T-helper 1 cell (primary cell): ENCODE measurements at regions not wholly inside any gene's neighbourhood (a gene's known extent, or its start where the extent isn't known, plus 50 kb on each side); places are given as distances from the start of the nearest gene placed in this dataset.
"Not testable (repeated sequence)": the region's sequence is repeated elsewhere in the genome, so short reads cannot be mapped to it uniquely, and the experiment has no call there.

Experiments
- DNase-seq, 5 donors: peaks; one replicate each; pipeline ENCODE4 v3.0.0-alpha.2; 2012 to 2020

DNA sequence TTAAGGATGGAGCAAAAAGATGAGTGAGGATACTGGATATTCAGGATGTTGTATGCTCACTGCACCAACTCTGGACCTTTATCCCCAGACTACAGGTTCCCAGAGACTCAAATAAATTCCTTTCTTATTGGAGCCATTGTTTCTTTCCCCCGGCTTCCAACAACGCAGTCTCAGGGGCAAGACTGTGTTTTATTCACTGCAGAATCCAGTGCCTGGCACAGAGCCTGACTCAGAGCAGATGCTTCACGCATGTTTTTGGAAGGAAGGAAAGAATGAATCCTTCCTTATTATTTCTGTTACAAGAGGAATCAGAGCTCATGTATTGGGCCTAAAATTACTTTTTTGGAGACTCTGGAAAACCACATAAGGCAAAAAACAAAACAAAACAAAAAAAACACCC, 96.0 kb upstream of the VGLL4 start:
- no peak for DNase-seq

DNA sequence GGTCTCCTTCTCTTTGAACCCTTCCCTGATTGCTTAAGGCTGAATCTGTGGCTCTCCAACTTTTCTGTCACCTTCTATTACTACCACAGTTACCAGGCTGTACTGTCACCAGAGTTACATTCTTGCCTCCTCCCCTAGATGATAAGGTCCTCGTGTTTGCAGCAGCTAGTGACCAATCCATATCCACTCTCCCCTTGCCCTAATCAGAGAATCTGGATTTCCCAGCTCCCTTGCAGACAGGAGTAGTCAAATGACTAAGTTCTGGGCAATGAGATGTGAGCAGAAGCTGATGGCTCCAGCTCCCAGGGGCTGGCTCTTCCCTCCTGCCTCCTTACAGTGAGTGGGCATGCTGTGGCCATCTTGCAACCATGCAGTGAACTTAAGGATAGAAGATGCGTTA, 95.4 kb upstream of the VGLL4 start:
- no peak for DNase-seq

DNA sequence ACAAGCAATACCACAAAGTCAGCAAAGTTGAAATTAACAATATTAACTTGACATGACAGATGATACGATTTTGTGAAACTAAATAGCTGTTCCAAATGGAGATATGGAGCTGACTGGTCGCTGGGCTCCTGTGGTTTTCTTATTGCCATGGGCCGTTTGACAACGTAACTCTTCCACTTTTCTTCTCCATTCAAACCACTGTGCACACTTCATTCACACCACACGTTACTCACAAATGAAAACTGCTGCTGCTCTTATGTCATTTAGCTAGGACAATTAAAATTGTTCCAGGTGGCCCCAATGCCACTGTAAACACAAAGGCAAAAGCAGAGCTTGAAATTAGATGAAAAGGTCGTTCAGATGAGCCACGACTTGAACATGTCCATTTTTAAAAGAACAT, 94.0 kb upstream of the VGLL4 start:
- no peak for DNase-seq

DNA sequence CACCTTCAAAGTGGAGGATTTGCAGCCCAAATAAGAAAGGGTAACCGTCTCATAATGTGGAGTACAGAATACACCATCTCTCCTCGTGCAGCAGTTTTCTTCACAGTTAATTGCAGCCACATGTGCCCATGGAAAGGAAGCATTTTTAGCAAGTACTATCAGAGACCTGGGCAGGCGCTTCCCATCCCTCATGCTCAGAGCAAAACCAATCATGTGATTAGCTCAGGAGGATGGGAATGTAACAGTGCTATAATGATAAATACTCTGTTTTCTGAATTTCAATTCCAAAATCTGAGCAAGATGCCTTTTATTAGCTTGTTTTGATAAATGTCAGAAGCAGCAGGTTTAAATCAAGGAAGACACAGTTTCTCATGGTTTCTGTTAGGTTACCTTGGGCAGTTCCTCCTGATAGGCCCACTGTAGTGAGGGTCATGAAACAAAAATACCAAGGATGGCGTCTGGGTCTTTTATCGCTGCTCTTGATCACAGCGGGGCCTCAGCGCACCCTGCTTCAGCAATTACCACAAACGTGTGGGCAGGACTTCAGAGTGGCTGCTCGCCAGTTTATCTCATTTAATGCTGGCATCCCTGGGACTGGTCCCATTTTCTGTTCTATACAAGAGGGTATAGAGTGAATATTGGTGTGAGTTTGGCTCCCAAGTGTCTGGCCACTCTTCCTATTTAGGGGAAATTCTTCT, 92.6 kb upstream of the VGLL4 start:
- DNase-seq = no peak

DNA sequence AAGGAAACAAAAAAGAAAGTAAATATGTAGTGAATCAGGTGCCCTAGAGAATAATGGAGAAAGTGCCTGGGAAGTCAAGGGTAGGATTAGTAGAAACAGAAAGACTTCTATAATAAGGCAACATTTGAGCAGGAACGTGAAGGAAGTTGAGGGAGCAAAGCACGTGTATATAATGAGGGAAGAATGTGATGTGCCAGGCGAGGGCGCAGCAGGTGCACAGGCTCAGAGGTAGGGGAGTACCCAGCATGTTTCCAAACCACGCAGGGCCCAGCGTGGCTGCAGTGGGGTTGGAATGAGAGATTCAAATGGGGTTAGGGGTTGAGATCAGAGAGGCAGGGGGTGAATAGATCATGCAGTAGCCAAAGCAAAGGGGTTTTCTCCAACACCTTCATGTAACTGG, 91.9 kb upstream of the VGLL4 start:
- no peak for DNase-seq

DNA sequence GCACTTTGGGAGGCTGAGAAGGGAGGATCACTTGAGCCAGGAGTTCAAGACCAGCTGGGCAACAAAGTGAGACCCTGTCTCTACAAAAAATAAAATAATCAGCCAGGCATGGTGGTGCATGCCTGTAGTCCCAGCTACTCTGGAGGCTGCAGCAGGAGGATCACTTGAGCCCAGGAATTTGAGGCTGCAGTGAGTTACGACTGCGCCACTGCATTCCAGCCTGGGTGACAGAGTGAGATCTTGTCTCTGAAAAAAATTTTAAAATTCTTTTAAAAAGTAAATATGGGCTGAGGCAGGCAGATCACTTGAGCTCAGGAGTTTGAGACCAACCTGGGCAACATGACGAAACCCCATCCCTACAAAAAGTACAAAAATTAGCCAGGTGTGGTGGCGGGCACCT, 91.4 kb upstream of the VGLL4 start:
- DNase-seq = not testable (repeated sequence)

DNA sequence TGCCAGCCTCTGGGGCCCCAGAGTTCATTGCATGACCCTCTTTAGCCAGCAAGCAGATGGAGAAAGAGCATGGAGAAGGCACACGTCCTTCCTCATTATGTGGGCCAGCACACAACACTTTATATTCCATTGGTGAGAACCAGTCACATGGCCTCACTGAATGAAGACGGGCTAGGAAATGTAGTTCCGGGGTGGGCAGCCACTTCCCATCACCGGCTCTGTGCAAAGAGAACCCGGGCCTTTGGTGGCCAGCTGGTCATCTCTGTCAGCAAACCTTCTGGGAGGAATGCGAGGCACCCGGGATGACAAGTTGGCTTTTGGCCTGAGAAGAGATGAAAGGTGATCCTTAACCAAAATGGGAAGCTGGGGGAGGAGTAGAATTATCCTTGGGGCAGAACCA, 90.2 kb upstream of the VGLL4 start:
- DNase-seq = no peak

DNA sequence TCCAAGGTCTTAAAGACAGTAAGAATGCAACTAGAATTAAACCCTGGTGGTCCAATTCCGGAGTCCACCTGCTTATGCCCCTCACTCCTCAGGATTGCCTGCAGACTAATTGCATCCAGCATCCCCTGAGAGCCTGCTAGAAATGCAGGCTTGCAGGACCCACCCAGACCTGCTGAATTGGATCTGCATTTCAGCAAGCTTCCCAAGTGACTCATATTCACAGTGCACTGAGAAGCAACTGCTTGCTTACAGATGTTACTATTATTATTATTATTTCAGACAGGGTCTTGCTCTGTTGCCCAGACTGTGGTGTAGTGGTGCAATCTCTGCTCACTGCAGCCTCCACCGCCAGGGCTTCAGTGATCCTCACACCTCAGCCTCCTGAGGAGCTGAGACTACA, 83.5 kb upstream of the VGLL4 start:
- no peak for DNase-seq

DNA sequence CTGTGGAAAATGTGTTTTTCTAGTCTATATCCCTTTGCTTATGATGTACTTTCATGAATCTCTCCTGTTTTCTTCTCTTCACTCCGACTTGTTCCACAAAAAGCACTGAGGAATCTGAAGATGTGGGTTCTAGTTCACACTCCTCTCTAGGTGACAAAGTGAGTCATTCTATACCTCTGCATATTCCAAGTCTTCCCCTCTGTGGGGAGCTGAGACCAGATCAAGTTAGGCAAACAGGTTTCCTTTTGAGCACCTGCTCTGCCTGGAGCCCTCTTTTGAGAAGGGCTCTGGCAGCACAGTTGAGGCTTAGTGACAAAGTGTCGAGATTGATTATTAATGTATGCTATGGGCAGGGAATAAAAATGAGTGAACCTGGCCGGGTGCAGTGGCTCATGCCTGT, 82.4 kb upstream of the VGLL4 start:
- DNase-seq = no peak

DNA sequence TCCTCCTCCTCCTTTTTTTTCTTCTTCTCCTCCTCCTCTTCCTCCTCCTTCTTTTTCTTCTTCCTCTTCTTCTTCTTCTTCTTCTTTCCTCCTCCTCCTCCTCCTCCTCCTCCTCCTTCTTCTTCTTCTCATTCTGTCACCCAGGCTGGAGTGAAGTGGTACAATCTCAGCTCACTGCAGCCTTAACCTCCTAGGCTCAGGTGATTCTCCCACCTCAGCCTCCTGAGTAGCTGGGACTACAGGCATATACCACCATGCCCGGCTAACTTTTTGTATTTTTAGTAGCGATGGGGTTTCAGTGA, 81.6 kb upstream of the VGLL4 start:
- not testable (repeated sequence) for DNase-seq

DNA sequence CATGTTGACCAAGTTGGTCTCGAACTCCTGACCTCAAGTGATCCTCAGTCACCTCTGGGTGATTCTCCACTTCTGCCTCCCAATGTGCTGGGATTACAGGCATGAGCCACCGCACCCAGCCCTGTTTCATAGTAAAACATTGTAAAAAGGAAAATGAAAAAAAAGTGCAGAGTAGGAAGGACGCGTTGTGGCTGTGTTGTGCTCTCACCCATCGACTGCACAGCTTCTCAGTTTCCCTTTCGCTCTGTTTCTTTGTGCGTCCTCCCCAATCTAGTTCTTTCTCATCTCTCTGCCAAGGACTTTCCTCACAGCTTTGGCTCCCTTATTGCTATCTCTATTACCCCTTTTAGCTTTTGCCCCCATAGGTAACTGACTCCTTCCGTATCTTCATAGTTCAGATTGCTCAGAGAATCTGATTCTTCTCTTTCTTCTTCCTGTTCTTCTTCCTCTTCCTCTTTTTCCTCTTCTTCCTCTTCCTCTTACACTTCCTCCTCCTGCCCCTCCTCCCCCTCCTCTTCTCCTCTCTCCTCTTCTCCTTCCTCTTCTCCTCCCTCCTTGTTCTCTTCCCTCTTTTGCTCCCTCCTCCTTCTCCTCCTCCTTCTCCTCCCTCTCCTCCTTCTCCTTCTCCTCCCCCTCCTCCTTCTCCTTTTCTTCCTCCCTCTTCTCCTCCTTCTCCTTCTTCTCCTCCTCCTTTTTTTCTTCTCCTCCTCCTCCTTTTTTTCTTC, 81.1 kb upstream of the VGLL4 start:
- DNase-seq = peak in 1 of 5 donors; percentile 47

DNA sequence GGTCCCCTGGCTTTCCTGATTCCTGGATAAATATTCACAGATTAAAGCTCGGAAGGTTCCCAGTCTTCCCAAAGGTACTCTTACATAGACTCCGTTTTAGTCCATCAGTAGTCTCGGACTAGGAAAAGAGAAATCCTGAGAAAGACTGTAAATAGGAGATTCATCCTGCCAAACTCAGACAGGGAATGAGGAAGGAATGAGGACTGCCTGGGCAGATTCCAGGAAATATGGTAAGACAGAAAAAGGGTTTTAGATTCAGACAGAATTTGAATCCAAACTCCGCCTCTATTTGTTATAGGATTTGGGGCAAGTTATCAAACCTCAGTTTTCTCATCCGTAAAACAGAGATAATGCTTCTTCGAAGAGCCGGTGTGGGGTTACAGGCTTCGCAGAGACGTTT, 77.8 kb upstream of the VGLL4 start:
- DNase-seq = no peak

DNA sequence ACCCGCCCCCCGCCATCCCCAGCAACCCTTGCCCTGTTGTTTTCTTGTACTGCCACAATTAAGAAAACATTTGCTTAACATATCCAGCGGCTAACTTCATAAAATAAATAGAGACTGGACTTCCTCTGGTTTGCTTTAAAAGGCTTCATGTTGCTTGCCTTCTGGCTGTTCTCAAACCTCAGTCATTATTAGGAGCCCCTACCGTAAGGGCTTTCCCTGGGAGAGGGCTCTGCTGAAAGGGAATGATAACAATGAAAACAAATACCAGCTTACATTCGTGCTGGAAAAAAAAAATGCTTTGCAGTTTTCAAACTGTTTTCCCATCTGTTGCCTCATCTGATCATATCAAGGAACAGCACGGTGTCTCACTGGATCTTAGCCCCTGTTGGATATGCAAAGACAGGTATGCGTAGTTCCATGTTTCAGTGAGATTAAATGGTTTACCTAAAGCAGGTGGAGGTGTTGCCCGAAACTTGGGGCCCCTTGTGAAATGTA, 77.2 kb upstream of the VGLL4 start:
- no peak for DNase-seq

DNA sequence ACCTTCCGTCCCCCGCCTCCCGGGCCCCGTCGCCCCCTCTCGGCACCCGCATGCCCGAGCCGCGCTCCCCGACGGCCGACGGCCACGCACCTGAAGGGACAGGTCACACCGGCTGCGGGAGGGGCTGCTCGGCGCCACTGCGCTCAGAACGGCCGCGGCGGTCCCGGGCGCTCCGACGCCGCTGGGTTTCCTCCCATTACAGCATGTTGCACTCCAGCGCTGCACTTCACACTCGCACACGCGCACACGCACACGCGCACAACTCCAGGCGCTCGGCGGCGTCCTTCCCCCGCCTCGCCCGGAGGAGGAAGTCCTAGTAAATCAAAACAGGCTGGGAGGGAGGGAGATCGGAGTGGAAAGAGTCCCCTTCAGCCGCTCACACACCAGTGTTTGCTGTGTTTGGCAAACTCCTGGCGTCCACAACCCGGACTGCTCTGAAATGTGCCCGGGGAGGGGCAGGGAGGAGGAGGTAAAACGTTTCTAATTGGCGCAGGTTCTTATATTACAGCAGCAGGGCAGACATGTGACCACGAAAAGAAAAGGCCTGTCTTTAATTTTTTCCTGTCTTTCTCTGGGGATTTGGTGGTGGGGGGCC, 76.7 kb upstream of the VGLL4 start:
- peak; percentile 16 to 61 (median 35) for DNase-seq

DNA sequence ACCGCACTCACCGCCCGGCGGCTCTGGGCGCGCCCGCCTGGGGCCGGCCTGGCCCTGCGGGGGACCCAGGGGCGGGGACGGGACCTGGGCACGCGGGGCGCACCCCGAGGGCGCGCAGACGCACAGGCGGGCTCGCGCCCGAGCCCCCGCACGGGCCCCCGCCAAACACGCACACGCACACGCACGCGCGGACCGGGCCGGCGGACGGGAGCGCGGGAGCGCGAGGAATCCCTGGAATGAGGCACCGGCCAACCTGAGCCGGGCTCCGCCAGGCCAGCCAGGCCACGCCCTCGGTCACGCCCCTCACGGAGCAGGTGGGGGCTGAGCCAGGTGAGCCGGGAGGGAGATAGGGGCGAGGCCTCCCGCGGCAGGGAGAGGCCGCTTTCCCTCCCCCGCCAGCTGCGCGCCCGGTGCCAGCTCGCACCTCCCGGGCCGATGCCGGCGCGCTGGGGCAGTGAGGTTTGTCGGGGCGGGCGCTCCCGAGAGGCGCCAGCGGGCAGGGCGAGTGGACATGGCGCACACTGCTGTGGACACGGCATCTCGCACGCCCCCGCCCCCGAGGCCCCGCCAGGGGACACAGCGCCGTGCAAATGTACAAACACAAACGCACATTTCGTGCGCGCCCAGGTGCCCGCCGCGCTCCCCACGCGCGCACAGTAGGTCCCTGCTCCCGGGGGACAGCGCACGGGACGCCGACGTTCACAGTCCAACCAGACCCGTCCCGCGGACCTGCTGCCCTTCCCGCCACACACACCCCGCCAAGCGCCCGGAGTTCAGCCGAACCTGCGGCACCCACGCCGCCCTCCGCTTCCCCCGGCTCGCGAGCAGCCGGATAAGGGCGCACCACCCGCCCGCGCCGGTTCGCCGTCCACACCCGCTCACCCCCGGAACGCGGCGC, 75.9 kb upstream of the VGLL4 start:
- DNase-seq = peak; percentile 45 to 78 (median 74)

DNA sequence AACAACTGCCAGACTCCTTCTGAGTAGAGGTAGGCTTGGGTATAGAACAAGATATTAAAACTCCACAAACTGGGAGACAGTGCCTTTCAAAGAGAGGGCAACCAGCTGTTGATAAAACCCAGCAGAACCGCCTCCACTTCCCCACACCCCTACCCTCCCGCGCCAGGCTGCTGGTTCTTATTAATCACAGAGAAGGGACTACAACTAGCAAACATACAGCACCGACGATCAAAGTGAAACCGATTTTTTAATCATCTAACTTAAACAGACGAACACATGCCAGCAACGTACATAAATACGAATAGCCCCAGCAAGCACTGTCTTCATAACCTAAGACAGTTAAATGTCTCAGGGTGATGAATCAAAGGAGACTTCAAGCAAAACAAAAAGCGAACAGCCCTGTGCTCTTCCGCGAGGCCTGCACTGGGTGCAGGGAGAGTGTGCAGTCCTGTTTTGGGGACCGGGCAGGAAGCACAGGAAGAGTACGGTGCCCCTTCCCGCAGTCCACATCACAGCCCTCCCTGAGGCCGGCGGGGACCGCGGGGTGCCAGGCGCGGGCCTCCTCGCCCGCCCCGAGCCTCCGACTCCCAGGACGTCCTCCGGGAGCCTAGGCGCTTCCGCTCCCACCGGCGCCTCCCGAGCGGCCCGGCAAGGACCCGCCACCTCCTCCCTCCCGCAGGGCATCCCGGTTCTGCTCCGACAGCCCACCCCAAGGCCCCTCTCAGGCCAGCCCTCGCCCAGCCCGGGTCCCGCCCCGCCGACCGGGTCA, 75.1 kb upstream of the VGLL4 start:
- DNase-seq = peak in 3 of 5 donors; percentile 3 to 50 (median 14)

DNA sequence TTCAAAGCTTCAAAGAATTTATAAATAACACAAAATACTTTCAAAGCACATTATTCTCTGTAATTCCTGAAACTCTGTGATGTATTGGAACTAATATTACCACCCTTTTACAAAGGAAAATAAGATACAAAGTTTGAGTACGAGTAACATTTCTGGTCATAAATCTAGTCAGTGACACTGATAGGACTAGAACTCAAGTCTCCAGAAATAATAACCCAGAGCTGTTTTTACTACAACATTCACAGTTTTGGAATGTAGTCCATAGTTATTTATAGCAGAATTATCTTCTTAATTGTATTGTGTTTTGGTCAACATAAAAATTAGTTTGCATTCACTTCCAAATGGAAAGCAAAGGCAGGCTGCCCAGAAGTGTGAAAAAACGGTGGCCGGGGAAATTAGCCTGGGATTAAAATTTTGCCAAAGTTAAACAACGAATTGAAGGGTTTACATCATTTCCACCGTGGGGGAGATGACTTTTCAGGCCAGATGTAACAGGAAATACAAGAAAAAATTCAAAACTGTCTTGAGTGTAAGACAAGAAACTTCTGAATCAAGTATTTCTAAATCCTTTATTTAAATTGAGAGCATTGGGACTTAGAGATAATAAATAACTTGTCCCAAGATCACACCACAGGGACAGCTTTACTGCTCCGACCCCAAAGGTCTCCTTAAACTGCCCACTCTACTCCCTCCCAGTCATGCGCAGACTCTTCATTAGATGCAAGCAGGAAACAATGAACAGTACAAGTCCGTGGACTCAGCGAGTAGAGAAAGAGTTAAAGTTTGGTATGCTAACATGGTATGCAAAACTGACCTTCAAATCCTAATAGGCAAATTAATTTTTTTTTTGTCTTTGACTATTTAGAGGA, 74.3 kb upstream of the VGLL4 start:
- no peak for DNase-seq

DNA sequence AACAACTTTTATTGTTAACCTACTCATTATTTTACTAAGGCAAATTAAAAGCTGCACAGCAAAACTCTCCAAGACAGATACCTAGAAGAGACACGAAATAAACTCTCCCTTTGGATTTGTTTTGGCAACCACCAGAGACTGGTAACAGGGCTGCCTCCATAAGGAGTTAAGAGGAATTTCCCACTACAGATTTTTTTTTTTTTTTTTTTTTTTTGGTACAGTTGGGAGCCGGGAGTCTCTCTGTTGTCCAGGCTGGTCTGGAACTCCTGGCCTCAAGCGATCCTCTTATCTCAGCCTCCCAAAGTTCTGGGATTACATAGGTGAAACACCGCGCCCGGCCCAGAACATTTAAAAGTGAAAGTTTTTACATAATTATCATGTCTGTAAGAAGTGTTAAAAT, 73.6 kb upstream of the VGLL4 start:
- DNase-seq = no peak

DNA sequence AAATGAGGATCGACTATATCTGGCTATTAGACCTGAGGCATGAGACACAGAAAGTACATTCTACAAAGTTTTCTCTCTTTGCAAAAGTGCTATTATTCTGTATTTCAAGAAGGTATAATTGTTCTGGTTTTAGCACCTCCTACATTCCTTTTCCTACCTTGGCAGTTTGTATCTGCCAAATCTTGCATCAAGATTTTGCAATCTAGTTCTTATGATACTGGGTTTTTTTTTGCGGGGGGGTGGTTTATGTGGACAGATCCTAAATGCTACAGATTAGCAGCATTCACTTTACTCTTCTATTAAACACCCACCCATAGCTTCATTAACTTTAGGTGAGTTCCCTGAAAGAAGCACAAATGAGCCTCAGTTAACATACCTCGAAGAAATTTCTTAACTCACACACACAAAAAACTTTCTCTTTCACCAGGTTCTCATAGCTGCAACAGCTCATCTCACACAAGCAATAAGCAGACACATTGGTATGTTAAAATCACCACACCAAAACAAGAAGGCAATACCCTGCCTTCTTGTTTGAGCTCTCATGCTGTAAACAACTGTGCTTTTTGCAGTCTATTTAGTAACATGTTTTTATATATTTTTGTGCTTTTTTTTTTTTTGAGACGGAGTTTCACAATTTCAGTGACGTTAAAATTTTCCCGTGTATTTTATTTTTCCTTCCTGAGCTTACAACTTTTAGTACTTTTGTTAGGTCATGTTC, 73.0 kb upstream of the VGLL4 start:
- no peak for DNase-seq

DNA sequence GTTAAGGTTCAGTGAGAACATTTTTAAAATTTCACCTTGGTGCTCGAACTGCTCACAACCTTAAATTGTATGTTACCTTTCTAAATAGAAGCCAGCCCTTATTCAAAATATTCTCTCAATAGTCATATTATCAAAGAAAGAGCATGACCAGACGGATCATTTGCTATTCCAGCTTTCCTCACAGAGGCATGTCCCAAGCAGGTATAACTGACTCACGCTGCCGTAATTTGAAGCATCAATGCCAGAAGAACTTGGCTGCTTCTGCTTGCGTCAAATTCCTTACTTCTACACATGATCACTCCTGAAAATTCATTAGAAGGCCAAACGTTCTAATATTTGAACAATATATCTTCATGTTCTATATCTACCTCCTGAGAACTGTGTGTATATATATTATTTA, 69.5 kb upstream of the VGLL4 start:
- no peak for DNase-seq

DNA sequence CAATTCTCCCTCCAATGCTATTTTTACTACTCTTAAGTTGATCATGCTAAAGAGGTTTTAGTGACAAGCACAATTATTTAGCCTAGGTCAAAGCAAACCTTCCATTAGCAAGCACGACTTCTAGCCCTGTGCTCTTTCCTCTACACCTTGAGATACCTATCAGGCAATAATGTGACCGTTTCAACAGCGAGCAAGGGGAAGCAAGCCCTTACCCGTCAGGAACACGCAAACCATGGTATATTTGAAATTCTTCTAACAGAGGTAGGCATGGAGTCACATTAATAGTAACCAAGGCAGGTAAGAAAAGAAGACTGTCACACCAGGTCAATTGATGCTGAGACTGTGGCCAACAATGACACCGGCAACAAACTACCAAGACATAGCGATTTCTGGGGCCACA, 68.9 kb upstream of the VGLL4 start:
- DNase-seq = no peak
